DMS153 treated with DMSO at 0.1 percent for 48 hours (cell line): ENCODE measurements at regions not wholly inside any gene's neighbourhood (a gene's known extent, or its start where the extent isn't known, plus 50 kb on each side); places are given as distances from the start of the nearest gene placed in this dataset.

Experiments used
- DNase-seq: peaks from one replicate; lab custom pipeline; 2025; ENCODE audit not compliant: unreplicated experiment; lab: John Stamatoyannopoulos, UW

DNA sequence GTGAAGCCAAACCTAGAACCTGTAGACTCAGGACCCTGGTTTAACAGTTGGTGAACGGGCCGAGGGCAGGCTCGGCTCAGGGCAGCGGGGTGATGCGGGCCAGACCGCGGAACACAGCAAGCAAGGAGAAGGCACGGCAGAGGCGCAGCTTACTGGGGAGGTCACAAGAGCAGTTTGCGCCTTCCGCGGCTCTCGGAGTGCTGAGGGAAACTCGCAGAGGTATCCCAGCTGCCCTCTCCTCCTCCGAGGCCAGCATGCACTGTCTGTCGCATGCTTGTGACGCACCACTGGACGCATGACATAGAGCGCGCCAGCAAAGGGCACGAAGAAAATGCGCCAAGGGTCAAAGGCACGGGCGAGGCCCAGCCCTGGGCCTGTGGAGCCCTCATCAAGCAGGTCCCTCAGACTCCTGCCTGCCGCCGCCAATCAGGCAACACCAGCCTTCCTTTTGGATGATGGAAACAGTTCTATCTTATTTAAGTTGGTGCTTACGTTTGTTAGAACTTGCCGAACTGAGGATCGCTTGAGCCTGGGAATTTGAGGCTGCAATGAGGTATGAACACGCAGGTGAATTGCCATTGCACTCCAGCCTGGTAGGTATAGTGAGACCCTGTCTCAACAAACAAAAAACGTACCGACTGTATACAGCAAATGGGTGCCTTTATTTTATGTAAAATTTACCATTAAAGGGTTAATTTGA, 574.3 kb upstream of the GHITM start:
- no peak for DNase-seq

DNA sequence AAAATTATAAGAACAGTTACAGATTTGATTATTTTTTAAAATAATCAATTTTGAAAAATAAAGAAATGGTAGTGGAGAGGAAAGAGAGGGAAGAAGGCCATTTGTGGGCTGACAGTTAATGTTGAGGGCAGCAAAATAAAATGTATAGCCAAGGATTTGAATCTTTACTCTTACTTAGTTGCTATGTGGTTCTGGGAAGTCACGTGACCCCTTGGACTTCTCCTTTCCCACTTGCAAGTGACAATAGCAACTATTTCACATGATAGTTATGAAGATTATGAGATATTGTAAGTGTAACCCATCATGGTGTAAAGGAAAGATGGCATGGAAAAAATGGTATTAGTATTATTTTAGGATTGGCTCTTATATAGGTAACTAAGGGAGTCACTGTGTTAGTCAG, 567.3 kb upstream of the GHITM start:
- DNase-seq: no peak

DNA sequence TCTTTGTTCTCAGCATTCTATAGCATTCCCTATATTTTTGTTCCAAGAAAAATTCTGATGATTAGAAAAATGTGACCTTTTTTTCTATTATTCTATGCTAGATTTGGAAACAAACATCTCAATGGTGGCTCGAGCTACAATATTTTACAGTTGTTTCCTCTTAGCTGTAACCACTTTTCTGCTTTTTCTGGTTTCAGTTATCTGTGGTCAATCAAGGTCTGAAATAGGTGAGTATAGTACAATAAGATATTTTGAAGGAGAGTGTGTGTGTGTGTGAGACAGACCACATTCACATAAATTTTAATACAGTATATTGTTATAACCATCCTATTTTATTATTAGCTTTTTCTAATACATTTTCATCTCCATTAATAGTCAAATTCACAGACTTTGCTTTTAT, 564.5 kb upstream of the GHITM start:
- no peak for DNase-seq

DNA sequence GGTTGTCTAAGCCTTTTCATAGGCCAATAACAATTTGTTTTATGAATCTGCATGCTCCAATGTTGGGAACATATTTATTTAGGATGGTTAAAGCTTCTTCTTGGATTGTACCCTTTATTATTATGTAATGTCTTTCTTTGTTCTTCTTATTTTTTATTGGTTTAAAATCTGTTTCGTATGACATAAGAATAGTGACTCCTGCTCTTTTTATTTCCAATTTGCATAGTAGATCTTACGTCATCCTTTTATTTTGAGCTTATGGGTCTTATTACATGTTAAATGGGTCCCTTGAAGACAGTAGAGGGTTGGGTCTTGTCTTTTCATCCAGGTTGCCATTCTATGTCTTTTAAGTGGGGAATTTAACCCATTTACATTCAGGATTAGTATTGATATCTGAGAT, 561.9 kb upstream of the GHITM start:
- no peak for DNase-seq

DNA sequence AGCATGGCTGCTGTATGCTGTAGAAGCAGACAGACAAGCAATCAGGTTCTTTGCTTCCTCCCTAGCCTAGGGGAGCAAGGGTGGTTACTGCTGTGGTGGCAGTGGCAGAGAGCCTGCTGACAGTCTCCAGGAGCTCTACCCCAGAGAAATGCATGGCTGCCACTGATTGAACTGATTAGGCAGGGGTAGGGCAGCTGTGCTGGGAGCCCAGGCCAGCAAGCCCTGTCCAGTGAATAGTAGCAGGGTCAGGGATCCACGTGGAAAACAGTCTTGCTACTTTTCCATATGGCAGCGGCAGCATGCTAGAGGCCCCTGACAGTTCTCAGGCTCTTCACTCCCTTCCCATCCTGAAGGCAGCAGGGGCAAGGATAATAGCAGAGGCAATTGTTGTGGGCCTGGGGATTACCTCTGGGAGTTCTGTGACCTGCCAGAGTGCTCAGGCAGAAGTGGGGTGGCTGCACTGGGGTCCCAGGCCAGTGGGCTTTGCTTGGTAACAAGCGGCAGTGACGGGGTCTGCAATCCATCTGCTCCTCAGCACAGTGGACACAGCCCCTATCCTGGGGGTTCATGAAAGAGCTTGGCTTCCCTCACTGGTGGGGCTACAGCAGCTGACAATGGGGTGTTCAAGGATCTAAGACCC, 558.8 kb upstream of the GHITM start:
- DNase-seq: no peak

DNA sequence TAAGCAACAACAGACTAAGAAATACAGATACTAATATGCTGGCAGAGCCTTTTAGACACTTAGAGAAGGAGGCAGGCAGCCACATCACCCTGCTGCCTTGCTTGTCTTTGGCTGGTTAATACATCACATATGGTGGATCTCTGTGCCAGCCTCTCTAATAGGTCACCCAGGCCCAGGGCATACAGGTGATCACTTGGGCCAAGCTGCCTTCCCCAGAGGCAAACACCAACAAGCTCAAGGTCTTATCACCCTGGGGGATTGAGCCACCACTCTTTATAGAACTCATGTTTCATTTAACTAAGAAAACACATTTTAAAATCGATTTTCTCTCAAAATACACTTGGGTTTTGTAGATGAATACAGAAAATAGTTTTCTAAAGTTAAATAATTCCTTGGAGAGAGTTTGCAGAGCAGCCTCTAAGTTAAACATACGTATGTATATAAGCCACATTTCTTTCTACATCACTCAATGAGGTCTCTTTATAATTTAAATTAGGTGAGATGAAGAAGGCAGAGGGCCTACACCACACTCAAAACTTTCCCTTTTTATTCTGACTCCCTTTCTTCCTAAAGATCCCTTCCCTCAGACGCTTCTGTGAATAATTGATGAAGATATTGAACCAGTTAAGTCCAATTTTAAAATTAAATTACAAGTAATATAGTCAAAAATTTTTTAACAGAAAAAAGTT, 556.8 kb upstream of the GHITM start:
- no peak for DNase-seq

DNA sequence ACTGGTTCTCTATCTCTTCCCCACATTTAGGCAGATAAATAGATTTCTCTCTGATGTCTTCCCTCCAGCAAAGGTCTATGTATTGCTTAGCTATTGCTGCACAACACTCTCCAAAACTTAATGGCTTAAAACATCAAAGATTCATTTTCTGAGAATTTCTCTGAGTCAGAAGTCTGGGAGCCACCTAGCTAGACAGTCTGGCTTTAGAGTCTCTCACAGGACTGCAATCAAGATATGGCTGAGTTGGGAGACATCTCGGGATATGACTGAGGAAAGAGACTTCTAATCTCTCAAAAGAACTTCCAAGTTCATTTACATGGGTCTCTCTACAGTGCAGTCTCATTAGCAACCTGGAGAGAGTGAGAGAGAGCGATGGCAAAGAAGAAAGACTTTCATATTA, 553.6 kb upstream of the GHITM start:
- DNase-seq: no peak

DNA sequence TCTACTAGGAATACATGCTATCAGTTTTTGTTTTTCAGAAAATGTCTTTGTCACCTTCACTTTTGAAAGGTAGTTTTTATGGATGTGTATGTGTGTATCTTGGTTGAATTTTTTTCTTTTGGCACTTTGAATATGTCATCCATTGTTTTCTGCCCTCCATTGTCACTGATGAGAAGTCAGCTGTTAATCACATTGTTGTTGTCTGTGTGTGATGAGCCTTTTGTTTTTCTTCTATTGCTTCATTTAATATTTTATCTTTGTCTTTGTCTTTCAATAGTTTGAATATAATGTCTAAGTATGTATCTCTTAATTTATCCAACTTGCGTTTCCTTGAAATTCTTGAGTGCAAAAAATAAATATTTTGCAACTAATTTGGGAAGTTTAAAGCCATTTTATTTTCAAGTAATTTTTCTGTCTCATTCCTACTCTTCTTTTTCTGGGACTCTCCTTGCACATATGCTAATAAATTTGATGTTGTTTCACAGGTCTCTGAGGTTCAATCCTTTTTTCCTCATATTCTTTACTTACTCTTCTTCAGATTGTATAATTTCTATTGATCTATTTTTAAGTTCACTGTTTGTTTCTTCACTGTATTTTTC, 546.9 kb upstream of the GHITM start:
- no peak for DNase-seq

DNA sequence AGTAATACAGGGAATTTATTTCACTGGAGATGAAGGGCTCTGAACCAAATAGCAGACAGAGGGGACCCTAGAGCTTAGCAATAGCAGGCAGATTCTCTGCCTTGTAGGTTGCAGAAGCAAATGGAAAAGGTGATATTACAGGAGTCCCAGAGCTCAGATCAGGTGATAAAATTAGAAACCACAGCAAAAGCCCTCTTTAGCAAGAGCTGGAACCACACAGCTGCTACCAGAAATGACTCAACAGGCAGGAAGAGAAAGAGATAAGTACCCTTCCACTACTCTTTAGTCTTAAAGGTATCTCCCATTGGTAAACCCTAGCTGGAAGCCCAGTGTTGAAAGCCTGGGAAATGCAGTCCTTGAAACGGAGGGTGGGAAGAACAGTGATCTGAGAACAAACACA, 535.6 kb upstream of the GHITM start:
- DNase-seq: no peak

DNA sequence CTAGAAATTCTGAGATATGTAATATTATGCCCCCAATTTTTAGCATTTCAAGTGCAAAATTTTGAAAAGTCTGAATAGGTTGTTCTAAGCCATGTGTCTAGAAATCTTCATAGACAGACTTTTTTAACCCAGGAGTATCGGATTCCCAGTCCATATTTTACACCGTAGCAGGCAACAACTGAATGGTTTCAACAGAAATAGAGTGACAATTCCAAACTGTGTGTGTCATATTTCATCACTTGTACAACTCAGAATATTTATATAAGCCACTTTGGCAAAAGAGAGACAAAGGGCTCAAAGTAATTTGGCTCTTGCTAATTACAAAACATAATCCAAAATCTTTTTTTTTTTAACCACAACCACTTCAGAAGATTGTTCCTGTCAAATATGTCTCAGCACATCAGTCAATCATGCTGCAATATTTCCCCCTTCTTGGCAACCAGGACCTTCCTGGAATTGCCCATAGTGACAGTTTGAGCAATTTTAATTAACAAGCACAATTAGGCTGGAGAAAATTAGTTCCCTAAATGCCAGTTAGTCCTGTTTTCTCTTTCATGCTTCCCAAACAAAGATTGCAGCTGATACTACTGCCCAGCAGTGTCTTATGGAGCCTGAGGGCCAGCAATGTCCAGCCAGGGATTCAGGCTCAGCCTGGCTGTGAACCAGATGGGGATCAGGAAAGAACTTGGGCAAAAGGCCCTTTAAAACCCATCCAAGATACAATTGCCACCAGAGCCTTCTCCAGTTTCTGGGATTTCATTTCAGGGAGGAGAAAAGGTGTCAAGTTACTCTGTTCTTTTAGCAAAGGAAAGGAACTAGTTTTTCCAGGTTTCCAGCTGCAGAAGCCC, 533.3 kb upstream of the GHITM start:
- no peak for DNase-seq

DNA sequence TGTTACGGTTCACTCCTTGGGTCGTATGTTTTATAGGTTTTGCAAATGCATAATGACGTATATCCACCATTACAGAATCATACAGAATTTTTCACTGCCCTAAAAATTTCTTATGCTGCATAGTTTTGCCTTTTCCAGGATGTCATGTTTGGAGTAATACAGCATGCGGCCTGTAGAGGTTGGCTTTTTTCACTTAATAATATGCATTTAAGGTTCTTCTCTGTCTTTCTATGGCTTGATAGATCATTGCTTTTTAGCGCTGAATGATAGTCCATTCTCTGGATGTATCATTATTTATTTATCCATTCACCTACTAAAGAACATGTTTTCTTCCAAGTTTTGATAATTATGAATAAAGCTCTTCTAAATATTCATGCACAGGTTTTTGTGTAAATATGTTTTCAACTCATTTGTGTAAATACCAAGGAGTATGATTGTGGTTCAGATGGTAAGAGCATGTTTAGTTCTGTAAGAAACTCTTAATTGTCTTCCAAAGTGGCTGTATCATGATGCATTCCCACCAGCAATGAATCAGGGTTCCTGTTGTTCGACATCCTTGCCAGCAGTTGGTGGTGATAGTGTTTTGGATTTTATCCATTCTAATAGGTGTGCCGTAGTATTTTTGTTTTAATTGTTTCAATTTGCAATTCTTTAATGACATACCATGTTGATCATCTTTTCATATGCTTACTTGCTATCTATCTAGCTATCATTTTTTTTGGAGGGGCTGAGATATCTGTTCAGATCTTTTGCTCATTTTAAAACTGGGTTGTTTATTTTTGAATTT, 531.2 kb upstream of the GHITM start:
- DNase-seq: no peak

DNA sequence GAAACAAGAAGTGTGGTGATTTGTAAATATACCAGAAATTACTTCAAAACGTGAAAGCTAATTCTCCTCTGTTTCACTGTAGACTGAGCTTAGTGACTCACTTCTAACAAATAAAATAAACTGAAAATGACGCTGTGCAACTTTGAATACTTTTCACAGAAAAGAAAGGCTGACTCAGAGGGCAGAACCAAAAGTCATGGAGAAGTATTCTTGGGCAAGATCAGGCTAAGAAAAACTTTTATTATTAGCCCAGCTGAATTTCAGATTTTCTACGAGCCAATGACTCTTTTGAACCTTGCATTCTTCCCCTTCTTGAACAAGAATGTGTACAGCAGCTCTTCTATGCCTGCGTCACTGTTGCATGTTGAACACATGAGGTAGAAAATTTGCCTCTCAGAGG, 527.3 kb upstream of the GHITM start:
- DNase-seq: no peak

DNA sequence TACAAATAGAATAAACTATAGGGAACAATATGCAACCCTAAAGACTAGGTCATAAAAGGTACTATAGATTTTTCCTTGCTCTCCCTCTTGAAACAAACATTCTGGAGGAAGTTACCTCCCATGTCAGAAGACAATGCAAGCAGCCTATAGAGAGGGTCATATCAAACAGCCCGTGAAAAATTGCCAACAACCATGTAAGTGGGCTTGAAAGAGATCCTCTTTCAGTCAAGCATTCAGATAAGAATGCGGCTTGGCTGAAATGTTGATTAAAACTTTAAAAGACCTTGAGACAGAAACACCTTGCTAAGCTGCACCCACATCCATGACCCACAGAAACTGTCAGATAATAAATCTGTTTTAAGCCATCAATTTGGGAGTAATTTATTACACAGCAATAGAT, 526.6 kb upstream of the GHITM start:
- DNase-seq: no peak

DNA sequence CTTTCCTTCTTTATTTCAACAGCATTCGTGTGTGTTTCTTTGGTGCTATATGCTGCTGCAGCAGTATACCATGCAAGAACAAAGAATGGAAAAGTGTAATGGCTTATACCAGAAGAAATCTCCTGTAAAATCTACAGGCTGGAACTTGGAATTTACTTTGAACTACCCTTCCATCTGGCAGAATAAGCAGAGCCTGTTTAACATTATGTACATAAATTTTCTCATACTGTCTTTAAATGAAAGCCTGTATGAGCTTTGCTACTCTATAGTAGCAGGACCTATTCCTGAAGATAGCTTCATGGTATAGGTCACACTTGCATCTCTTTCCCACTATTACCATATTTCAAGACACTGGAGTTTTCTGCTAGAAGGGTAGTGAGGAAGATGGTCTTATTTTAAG, 522.1 kb upstream of the GHITM start:
- DNase-seq: no peak

DNA sequence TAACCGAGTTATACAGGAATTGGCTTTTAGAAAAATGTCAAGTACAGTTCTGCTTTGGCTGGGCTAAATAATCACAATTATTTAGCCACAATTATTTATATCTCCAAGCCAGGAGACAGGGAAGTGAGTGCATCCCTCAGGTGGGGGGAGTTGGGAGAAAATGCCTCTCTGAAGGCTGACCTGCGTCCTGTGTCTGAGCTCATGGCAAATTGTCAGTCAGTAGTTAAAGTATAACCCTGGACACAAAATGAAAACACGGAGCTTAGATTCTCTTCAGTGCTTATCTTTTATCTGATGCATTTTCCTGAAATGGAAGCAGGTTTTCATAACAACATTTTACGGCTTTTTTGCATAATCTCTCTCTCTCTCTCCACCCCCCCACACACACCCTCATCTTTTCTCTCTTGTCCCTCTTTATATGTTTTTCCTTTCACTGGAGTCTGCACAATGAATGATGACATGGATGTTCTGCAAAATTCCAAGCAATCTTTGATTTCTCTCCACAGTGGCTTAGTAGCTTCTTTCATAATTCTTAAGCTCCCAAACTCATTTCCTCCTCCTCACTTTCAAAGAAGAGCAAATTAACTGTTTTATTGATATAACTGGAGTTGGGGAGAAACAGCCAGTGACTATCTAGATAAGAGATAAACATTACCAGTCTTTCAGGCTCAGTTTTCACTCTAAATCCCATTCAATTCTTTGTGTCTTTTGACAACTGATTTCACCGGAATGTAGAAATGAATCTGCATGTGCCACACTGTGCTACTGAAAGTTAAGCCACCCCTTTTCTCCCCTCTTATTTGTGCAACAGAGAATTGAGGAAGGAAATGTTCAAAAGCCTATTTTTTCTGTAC, 521.4 kb upstream of the GHITM start:
- DNase-seq: no peak

DNA sequence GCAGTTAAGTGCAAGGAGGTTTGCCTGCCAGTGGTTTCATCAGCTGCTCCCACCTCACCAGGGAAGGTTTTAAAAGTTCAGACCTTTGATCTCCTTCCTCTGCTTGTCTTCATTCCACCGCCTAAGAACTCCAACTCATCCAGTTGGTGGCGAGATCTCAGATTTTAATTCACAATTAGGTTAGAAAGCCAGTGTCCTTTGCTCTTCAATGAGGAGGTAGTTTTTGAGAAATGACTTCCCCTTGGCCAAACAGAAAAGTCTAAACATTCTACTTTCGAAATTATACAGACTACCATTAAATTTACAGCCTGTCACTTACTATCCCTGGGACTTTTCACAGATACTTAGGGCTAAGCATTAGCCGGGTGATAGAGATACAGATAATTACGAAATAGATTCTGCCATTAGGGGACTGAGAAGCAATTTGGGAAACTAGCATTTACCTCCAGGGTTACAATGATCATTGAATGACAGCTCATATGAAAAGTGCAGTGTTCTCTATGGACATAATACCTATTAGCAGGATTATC, 513.4 kb upstream of the GHITM start:
- DNase-seq: no peak

DNA sequence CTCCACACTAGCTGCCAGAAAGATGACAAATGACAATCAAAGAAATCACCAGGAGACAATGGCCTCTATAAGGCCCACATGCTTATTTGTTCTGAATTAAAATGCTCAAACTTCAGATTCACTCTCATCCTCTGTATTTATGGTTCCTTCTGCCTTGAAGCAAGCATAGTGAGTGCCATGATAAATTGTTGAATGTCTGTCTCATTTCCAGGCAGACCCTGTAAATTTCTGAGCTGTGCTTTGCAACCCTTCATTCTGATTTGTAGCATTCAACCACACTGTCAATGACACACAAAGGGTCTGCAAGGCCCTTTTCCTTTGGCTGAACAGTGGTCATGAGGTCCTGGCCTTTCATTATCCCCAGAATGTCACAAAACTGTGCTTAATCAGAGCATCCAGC, 506.6 kb upstream of the GHITM start:
- DNase-seq: no peak

DNA sequence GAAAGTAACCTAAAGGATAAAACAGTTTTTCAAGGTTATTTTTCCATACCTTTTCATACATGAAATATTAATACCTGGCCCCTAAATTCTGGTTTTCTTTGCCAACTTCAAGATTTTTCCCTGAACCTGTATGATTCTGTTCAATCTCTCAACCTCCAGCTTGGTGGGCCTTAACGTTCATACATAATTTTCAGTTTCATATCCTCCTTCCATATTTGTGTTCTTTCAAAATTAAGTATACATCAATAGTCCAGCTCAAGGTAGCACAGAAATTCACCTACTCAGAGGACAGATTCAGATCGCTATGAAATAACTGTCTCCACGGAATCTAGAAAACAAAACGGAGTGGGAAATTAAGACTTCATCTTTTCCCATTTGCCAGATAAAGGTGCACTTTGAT, 505.8 kb upstream of the GHITM start:
- DNase-seq: no peak

DNA sequence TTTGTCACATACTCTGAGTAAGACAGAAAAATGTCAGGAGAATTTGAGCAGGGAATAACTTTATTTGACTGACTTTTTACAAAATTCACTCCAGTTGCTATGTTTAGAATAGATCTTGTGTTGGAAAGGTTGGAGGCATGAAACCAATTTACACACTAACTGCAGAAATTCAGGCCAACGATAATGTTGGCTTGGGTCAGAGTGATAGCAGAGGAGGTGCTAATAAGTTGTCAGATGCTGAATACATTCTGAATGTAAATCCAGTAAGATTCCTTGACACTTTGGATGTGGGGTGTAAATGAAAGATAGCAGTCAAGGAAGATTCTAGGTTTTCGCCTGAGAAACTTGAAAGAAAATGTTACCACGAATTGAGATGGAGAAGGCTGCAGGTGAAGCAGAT, 502.5 kb upstream of the GHITM start:
- no peak for DNase-seq
